HK-2 (cell line): ENCODE measurements at regions not wholly inside any gene's neighbourhood (a gene's known extent, or its start where the extent isn't known, plus 50 kb on each side); places are given as distances from the start of the nearest gene placed in this dataset.

Experiments
- DNase-seq: peaks from one replicate; pipeline ENCODE4 v3.0.0-alpha.2; 2018; ENCODE audit not compliant: unreplicated experiment

GRCh38 chr4:17174751-17175150 is 276.3 kb upstream of the LDB2 start:
- DNase-seq = no peak

GRCh38 chr4:17173300-17173699 is 274.9 kb upstream of the LDB2 start:
- DNase-seq = no peak

- no peak for DNase-seq
These were observed 271.7 kb upstream of the LDB2 start for GRCh38 chr4:17170131-17170530.

- no peak for DNase-seq
These were observed 271.3 kb upstream of the LDB2 start for GRCh38 chr4:17169699-17170098.

GRCh38 chr4:17168571-17168970 is 270.1 kb upstream of the LDB2 start:
- no peak for DNase-seq

GRCh38 chr4:17166954-17167353 is 268.5 kb upstream of the LDB2 start:
- DNase-seq = no peak

- DNase-seq = no peak
These were observed 266.8 kb upstream of the LDB2 start for GRCh38 chr4:17165286-17165685.

- no peak for DNase-seq
These were observed 266.2 kb upstream of the LDB2 start for GRCh38 chr4:17164666-17165065.

GRCh38 chr4:17163156-17163771 is 264.8 kb upstream of the LDB2 start:
- no peak for DNase-seq

GRCh38 chr4:17157304-17157703 is 258.9 kb upstream of the LDB2 start:
- no peak for DNase-seq

GRCh38 chr4:17155486-17155885 is 257.0 kb upstream of the LDB2 start:
- no peak for DNase-seq

GRCh38 chr4:17153572-17153971 is 255.1 kb upstream of the LDB2 start:
- DNase-seq = no peak

- no peak for DNase-seq
These were observed 254.6 kb upstream of the LDB2 start for GRCh38 chr4:17152941-17153540.

GRCh38 chr4:17142232-17142711 is 243.8 kb upstream of the LDB2 start:
- no peak for DNase-seq

- no peak for DNase-seq
These were observed 240.4 kb upstream of the LDB2 start for GRCh38 chr4:17138847-17139246.

GRCh38 chr4:17134565-17134964 is 236.1 kb upstream of the LDB2 start:
- no peak for DNase-seq

- DNase-seq = no peak
These were observed 235.7 kb upstream of the LDB2 start for GRCh38 chr4:17134100-17134499.

GRCh38 chr4:17132226-17132625 is 233.8 kb upstream of the LDB2 start:
- DNase-seq = no peak

- no peak for DNase-seq
These were observed 229.8 kb upstream of the LDB2 start for GRCh38 chr4:17128268-17128667.

- DNase-seq = no peak
These were observed 228.0 kb upstream of the LDB2 start for GRCh38 chr4:17126321-17126966.

GRCh38 chr4:17124767-17125166 is 226.3 kb upstream of the LDB2 start:
- DNase-seq = no peak

GRCh38 chr4:17120761-17121160 is 222.3 kb upstream of the LDB2 start:
- no peak for DNase-seq

- DNase-seq = no peak
These were observed 219.3 kb upstream of the LDB2 start for GRCh38 chr4:17117746-17118145.
